H9 (cell line): ENCODE measurements at regions not wholly inside any gene's neighbourhood (a gene's known extent, or its start where the extent isn't known, plus 50 kb on each side); places are given as distances from the start of the nearest gene placed in this dataset.

ENCODE experiments used
- DNase-seq: peaks from one replicate; pipeline ENCODE4 v3.0.0-alpha.2; 2017
- H2AFZ ChIP-seq: one replicate; pipeline ENCODE4 v1.6.1; 2013; ENCODE audit warnings: mild to moderate bottlenecking, low read length, control low read depth, moderate library complexity
- H2AK5ac ChIP-seq: 2 replicates; pipeline ENCODE4 v1.6.1; 2013; ENCODE audit warnings: low read length, control low read depth, mixed read lengths; ENCODE audit not compliant: insufficient read length
- H2BK120ac ChIP-seq: one replicate; pipeline ENCODE4 v1.6.1; 2013; ENCODE audit warnings: low read depth, mild to moderate bottlenecking, low read length, control low read depth, inconsistent platforms; ENCODE audit not compliant: poor library complexity, severe bottlenecking
- H2BK12ac ChIP-seq: 2 replicates; pipeline ENCODE4 v1.6.1; 2013; ENCODE audit warnings: low read length, control low read depth, mixed read lengths, low read depth; ENCODE audit not compliant: insufficient read length
- H2BK15ac ChIP-seq: 2 replicates; pipeline ENCODE4 v1.6.1; 2013; ENCODE audit warnings: low read depth, low read length, control low read depth
- H2BK20ac ChIP-seq: one replicate; pipeline ENCODE4 v1.6.1; 2013; ENCODE audit warnings: low read depth, mild to moderate bottlenecking, low read length, control low read depth, inconsistent platforms; ENCODE audit not compliant: poor library complexity, severe bottlenecking
- H2BK5ac ChIP-seq: 2 replicates; pipeline ENCODE4 v1.6.1; 2013; ENCODE audit warnings: low read length, control low read depth, mixed read lengths; ENCODE audit not compliant: insufficient read length
- H3K14ac ChIP-seq: 2 replicates; pipeline ENCODE4 v1.6.1; 2013; ENCODE audit warnings: low read length, control low read depth; ENCODE audit not compliant: insufficient read depth
- H3K18ac ChIP-seq: 2 replicates; pipeline ENCODE4 v1.6.1; 2013; ENCODE audit warnings: low read depth, mild to moderate bottlenecking, mixed read lengths, low read length, control low read depth; ENCODE audit not compliant: insufficient read length
- H3K23ac ChIP-seq: 2 replicates; pipeline ENCODE4 v1.6.1; 2013; ENCODE audit warnings: low read length, control low read depth, mixed read lengths, low read depth; ENCODE audit not compliant: insufficient read length
- H3K23me2 ChIP-seq: 2 replicates; pipeline ENCODE4 v1.6.1; 2013; ENCODE audit warnings: low read depth, mild to moderate bottlenecking, mixed read lengths, low read length, control low read depth; ENCODE audit not compliant: insufficient read length, poor library complexity, severe bottlenecking
- H3K27ac ChIP-seq: 2 replicates; pipeline ENCODE4 v1.5.1; 2013; ENCODE audit warnings: low read length, control low read depth, mixed read lengths, low read depth; ENCODE audit not compliant: insufficient read length
- H3K27me3 ChIP-seq: 2 replicates; pipeline ENCODE4 v1.6.1; 2013; ENCODE audit warnings: low read length, control low read depth, inconsistent platforms; ENCODE audit not compliant: insufficient read depth
- H3K4ac ChIP-seq: 2 replicates; pipeline ENCODE4 v1.6.1; 2013; ENCODE audit warnings: low read depth, mild to moderate bottlenecking, control low read depth, inconsistent platforms, low read length, moderate library complexity
- H3K4me1 ChIP-seq: 2 replicates; pipeline ENCODE4 v1.6.1; 2013; ENCODE audit warnings: low read length, control low read depth, inconsistent platforms; ENCODE audit not compliant: insufficient read depth
- H3K4me2 ChIP-seq: 2 replicates; pipeline ENCODE4 v1.6.1; 2013; ENCODE audit warnings: low read length, control low read depth, mixed read lengths; ENCODE audit not compliant: insufficient read length, insufficient read depth
- H3K56ac ChIP-seq: 2 replicates; pipeline ENCODE4 v1.6.1; 2013; ENCODE audit warnings: low read depth, mild to moderate bottlenecking, mixed read lengths, low read length, control low read depth; ENCODE audit not compliant: insufficient read length
- H3K79me1 ChIP-seq: 2 replicates; pipeline ENCODE4 v1.6.1; 2013; ENCODE audit warnings: low read depth, mild to moderate bottlenecking, moderate library complexity, low read length, control low read depth, inconsistent platforms; ENCODE audit not compliant: insufficient read depth, poor library complexity, severe bottlenecking
- H3K79me2 ChIP-seq: 2 replicates; pipeline ENCODE4 v1.6.1; 2013; ENCODE audit warnings: low read length, control low read depth, inconsistent platforms; ENCODE audit not compliant: insufficient read depth
- H3K9ac ChIP-seq: 2 replicates; pipeline ENCODE4 v1.6.1; 2013; ENCODE audit warnings: low read length, control low read depth, mixed read lengths; ENCODE audit not compliant: insufficient read length; ENCODE audit errors: extremely low read depth
- H3K9me3 ChIP-seq: one replicate; pipeline ENCODE4 v1.6.1; 2013; ENCODE audit warnings: low read depth, low read length, inconsistent platforms; ENCODE audit not compliant: control insufficient read depth
- H3T11ph ChIP-seq: one replicate; pipeline ENCODE4 v1.6.1; 2013; ENCODE audit warnings: mild to moderate bottlenecking, low read length, control low read depth, inconsistent platforms
- H4K20me1 ChIP-seq: one replicate; pipeline ENCODE4 v1.6.1; 2013; ENCODE audit not compliant: control insufficient read depth, insufficient read length, insufficient read depth
- H4K5ac ChIP-seq: 2 replicates; pipeline ENCODE4 v1.6.1; 2013; ENCODE audit warnings: low read depth, mild to moderate bottlenecking, mixed read lengths, low read length, control low read depth; ENCODE audit not compliant: insufficient read length
- H4K8ac ChIP-seq: replicated peaks from 2 replicates; pipeline ENCODE4 v1.6.1; 2013; ENCODE audit warnings: low read length, control low read depth, mixed read lengths, low read depth; ENCODE audit not compliant: insufficient read length
- H4K91ac ChIP-seq: 2 replicates; pipeline ENCODE4 v1.6.1; 2013; ENCODE audit warnings: low read depth, mild to moderate bottlenecking, moderate library complexity, mixed read lengths, low read length, control low read depth; ENCODE audit not compliant: insufficient read length
- H3K27ac Mint-ChIP-seq, 3 experiments: 2 replicates in 2 of 3; 3 replicates in 1 of 3; pipeline ENCODE4 v1.8.0; 2020 to 2021; ENCODE audit warnings: mixed read lengths in 3 of 3, mild to moderate bottlenecking in 1 of 3, moderate library complexity in 1 of 3
- H3K27me3 Mint-ChIP-seq: 2 replicates; pipeline ENCODE4 v1.8.0; 2021; ENCODE audit warnings: low read depth, mild to moderate bottlenecking, moderate library complexity, mixed read lengths
- H3K36me3 Mint-ChIP-seq, 3 experiments: 2 replicates in 2 of 3; 3 replicates in 1 of 3; pipeline ENCODE4 v1.8.0; 2020 to 2021; ENCODE audit warnings: low read depth in 3 of 3, mixed read lengths in 3 of 3; ENCODE audit not compliant: insufficient read depth in 1 of 3
- H3K4me1 Mint-ChIP-seq, 2 experiments: 2 replicates each; pipeline ENCODE4 v1.8.0; 2020; ENCODE audit warnings: mixed read lengths in 2 of 2
- H3K4me3 Mint-ChIP-seq, 2 experiments: 2 replicates in 1 of 2; 3 replicates in 1 of 2; pipeline ENCODE4 v1.8.0; 2020 to 2021; ENCODE audit warnings: mild to moderate bottlenecking in 2 of 2, mixed read lengths in 2 of 2, moderate library complexity in 1 of 2
- H3K9me3 Mint-ChIP-seq, 2 experiments: 2 replicates in 1 of 2; 3 replicates in 1 of 2; pipeline ENCODE4 v1.8.0; 2020; ENCODE audit warnings: mild to moderate bottlenecking in 2 of 2, mixed read lengths in 2 of 2, moderate library complexity in 1 of 2
- CTCF ChIP-seq: fragments of 200-600 bp; sonication (generic); conservative IDR thresholded peaks from 3 replicates; pipeline ENCODE4 v1.8.0; 2021; ENCODE audit warnings: antibody characterized with exemption, mild to moderate bottlenecking
- WGBS: extraction: QIAGEN DNeasy Blood & Tissue Kit; methylation state at CpG from one replicate; pipeline ENCODE4 v1.1.7; 2013; ENCODE audit warnings: missing lambda C conversion rate, low lambda C conversion rate, mixed read lengths; ENCODE audit not compliant: insufficient read length; ENCODE audit errors: extremely low coverage; 5-methylcytosine and 5-hydroxymethylcytosine counted together

GRCh38 chr9:129406278-129407225 lies 214.3 kb downstream of the C9orf50 start:
- no peak for DNase-seq
- H3K27ac Mint-ChIP-seq = no peak overlapping the region

More at GRCh38 chr9:129406278-129407225, 214.3 kb downstream of the C9orf50 start:
- no peaks in the 10 kb centered on the region for H4K20me1 ChIP-seq
- H3K4me2 ChIP-seq = no peak overlapping the region
- no peak overlapping the region for H2BK15ac ChIP-seq
- no peak overlapping the region for H4K91ac ChIP-seq
- H3K9ac ChIP-seq = no peak overlapping the region
- H3K79me2 ChIP-seq = no peaks in the 10 kb centered on the region
- no peaks in the 10 kb centered on the region for H3K79me1 ChIP-seq
- peaks cover 25 to 39% of the 10 kb centered on the region in 2 experiments for H3K4me1 Mint-ChIP-seq
- H4K5ac ChIP-seq = no peak overlapping the region
- peaks cover 11 to 13% of the 10 kb centered on the region in 2 experiments for H3K9me3 Mint-ChIP-seq
- H2BK120ac ChIP-seq = no peak overlapping the region
- H3K27me3 Mint-ChIP-seq = peaks cover 27% of the 10 kb centered on the region
- H3K27ac ChIP-seq = no peak overlapping the region
- no peaks in the 10 kb centered on the region; the same call in 1 of the 2 replicates for H3K27me3 ChIP-seq
- H3K36me3 Mint-ChIP-seq = peaks cover 9 to 13% (median 9%) of the 10 kb centered on the region in 3 experiments
- H3K23me2 ChIP-seq = no peaks in the 10 kb centered on the region
- no peak overlapping the region for H2AFZ ChIP-seq
- WGBS = no CpG with 5 or more reads among the region's 25 CpGs
- H4K8ac ChIP-seq = no peak overlapping the region
- H2BK12ac ChIP-seq = no peak overlapping the region
- no peak overlapping the region; a peak in 1 of 5 replicates for H3K4me3 Mint-ChIP-seq
- H2BK5ac ChIP-seq = no peak overlapping the region
- H3K4me1 ChIP-seq = no peaks in the 10 kb centered on the region; the same call in 1 of the 2 replicates
- no peak overlapping the region for H3K14ac ChIP-seq
- H3K4ac ChIP-seq = no peak overlapping the region
- H2AK5ac ChIP-seq = no peak overlapping the region
- H3T11ph ChIP-seq = no peak overlapping the region
- no peak overlapping the region for H2BK20ac ChIP-seq
- H3K23ac ChIP-seq = no peak overlapping the region
- H3K18ac ChIP-seq = no peak overlapping the region
- H3K56ac ChIP-seq = no peak overlapping the region
- TF ChIP-seq CTCF = no peak
- no peaks in the 10 kb centered on the region for H3K9me3 ChIP-seq
